ENCODE measurements at regions not wholly inside any gene's neighbourhood (a gene's known extent, or its start where the extent isn't known, plus 50 kb on each side); places are given as distances from the start of the nearest gene placed in this dataset.

DNA sequence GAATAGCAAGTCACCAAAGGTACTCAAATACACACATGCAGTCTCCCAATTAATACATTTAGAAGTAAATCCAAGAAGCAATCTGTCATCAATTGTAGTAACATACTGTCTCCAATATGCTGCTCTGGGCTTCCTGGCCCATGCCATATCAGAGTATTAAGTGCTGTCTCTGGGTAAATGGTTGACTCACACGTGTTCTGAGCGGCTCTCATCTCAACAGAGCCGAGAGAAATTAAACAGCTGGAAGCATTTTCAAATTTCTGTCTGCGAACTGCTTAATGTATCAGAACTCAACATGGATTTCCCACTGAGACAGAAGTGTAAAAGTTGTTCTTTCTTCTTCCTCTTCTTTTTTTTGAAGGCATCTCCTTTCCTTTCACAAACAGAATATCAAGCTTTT, 247.3 kb upstream of the TAS2R1 start:
- WGBS: 73% methylated on average over 4 of the region's 4 CpGs
- Histone ChIP-seq H3K4me1 (ENCODE audit: control insufficient read depth in 4 of 4, insufficient read depth in 4 of 4, low read length in 3 of 4) (no peaks in the 10 kb centered on the region), H3K36me3 (ENCODE audit: control insufficient read depth in 4 of 4, insufficient read depth in 3 of 4, low read depth in 1 of 4, low read length in 3 of 4) (no peaks in the 10 kb centered on the region), H3K4me3 (ENCODE audit: low read depth in 1 of 3, low read length in 3 of 3) (no peak overlapping the region), H3K27ac (ENCODE audit: low read depth in 1 of 2, low read length in 2 of 2) (no peak overlapping the region), H3K9ac (ENCODE audit: low read depth in 1 of 2, low read length in 2 of 2) (no peak overlapping the region), H3K27me3 (ENCODE audit: control insufficient read depth in 4 of 4, insufficient read depth in 4 of 4, low read length in 3 of 4) (no peaks in the 10 kb centered on the region), H3K9me3 (ENCODE audit: control insufficient read depth in 4 of 4, low read length in 3 of 4) (peaks cover 0 to 3% (median 0%) of the 10 kb centered on the region in 4 donors)
- no peak for TF ChIP-seq JUND (IDR thresholded peaks at IDR 0.05)
- no peak for TF ChIP-seq HNF4A (conservative IDR thresholded peaks at IDR 0.05)
- no peak for TF ChIP-seq RXRA (IDR thresholded peaks at IDR 0.05)
- TF ChIP-seq, protein P1, sequence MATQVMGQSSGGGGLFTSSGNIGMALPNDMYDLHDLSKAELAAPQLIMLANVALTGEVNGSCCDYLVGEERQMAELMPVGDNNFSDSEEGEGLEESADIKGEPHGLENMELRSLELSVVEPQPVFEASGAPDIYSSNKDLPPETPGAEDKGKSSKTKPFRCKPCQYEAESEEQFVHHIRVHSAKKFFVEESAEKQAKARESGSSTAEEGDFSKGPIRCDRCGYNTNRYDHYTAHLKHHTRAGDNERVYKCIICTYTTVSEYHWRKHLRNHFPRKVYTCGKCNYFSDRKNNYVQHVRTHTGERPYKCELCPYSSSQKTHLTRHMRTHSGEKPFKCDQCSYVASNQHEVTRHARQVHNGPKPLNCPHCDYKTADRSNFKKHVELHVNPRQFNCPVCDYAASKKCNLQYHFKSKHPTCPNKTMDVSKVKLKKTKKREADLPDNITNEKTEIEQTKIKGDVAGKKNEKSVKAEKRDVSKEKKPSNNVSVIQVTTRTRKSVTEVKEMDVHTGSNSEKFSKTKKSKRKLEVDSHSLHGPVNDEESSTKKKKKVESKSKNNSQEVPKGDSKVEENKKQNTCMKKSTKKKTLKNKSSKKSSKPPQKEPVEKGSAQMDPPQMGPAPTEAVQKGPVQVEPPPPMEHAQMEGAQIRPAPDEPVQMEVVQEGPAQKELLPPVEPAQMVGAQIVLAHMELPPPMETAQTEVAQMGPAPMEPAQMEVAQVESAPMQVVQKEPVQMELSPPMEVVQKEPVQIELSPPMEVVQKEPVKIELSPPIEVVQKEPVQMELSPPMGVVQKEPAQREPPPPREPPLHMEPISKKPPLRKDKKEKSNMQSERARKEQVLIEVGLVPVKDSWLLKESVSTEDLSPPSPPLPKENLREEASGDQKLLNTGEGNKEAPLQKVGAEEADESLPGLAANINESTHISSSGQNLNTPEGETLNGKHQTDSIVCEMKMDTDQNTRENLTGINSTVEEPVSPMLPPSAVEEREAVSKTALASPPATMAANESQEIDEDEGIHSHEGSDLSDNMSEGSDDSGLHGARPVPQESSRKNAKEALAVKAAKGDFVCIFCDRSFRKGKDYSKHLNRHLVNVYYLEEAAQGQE (IDR thresholded peaks at IDR 0.05): no peak
- TF ChIP-seq HNF4G (IDR thresholded peaks at IDR 0.05): no peak
- no peak for TF ChIP-seq TAF1 (conservative IDR thresholded peaks at IDR 0.05)
- no peak for TF ChIP-seq YY1 (IDR thresholded peaks at IDR 0.05)
- TF ChIP-seq NR2F2 (IDR thresholded peaks at IDR 0.05): no peak
- TF ChIP-seq EGR1 (IDR thresholded peaks at IDR 0.05; ENCODE audit: low read depth in 2 of 2): no peak
- TF ChIP-seq, protein P2, sequence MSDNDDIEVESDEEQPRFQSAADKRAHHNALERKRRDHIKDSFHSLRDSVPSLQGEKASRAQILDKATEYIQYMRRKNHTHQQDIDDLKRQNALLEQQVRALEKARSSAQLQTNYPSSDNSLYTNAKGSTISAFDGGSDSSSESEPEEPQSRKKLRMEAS (IDR thresholded peaks at IDR 0.05): no peak
- DNase-seq (ENCODE audit: low spot score): no peak

DNA sequence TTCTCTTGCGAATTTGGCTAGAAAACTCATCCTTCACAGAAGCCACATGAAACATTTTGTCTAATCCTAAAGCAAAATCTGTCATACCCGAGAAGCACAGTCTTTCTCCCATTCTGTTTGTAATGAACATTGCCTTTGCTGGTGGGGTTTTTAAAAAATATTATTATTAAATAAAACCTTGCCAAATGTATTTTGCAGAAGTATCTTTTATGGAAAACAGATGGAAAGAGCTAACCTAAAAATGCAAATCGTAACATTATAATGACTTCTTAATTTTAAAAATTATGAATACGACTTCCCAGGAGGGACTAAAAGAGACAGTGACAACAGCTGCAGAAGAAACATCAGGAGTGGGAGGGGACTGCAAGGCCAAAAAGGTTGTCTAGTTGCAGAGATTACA, 246.3 kb upstream of the TAS2R1 start:
- no peak overlapping the region for H3K9ac ChIP-seq (ENCODE audit: low read depth in 1 of 2, low read length in 2 of 2)
- 86% methylated on average over 4 of the region's 4 CpGs for WGBS
- H3K36me3 ChIP-seq (ENCODE audit: control insufficient read depth in 4 of 4, insufficient read depth in 3 of 4, low read depth in 1 of 4, low read length in 3 of 4): no peaks in the 10 kb centered on the region
- no peak overlapping the region for H3K27ac ChIP-seq (ENCODE audit: low read depth in 1 of 2, low read length in 2 of 2)
- peaks cover 0 to 3% (median 0%) of the 10 kb centered on the region in 4 donors for H3K9me3 ChIP-seq (ENCODE audit: control insufficient read depth in 4 of 4, low read length in 3 of 4)
- no peaks in the 10 kb centered on the region for H3K27me3 ChIP-seq (ENCODE audit: control insufficient read depth in 4 of 4, insufficient read depth in 4 of 4, low read length in 3 of 4)
- no peak for DNase-seq (ENCODE audit: low spot score)
- TF ChIP-seq GABPA (IDR thresholded peaks at IDR 0.05 in 1 of 2, conservative IDR thresholded peaks at IDR 0.05 in 1 of 2): no peak
- no peak for TF ChIP-seq HNF4G (IDR thresholded peaks at IDR 0.05)
- TF ChIP-seq, protein P2 (IDR thresholded peaks at IDR 0.05): no peak
- TF ChIP-seq, protein P3, sequence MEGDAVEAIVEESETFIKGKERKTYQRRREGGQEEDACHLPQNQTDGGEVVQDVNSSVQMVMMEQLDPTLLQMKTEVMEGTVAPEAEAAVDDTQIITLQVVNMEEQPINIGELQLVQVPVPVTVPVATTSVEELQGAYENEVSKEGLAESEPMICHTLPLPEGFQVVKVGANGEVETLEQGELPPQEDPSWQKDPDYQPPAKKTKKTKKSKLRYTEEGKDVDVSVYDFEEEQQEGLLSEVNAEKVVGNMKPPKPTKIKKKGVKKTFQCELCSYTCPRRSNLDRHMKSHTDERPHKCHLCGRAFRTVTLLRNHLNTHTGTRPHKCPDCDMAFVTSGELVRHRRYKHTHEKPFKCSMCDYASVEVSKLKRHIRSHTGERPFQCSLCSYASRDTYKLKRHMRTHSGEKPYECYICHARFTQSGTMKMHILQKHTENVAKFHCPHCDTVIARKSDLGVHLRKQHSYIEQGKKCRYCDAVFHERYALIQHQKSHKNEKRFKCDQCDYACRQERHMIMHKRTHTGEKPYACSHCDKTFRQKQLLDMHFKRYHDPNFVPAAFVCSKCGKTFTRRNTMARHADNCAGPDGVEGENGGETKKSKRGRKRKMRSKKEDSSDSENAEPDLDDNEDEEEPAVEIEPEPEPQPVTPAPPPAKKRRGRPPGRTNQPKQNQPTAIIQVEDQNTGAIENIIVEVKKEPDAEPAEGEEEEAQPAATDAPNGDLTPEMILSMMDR (IDR thresholded peaks at IDR 0.05; ENCODE audit: low read depth, low read length, missing input control): no peak
- TF ChIP-seq NR2F2 (IDR thresholded peaks at IDR 0.05): no peak
- TF ChIP-seq, protein P4, sequence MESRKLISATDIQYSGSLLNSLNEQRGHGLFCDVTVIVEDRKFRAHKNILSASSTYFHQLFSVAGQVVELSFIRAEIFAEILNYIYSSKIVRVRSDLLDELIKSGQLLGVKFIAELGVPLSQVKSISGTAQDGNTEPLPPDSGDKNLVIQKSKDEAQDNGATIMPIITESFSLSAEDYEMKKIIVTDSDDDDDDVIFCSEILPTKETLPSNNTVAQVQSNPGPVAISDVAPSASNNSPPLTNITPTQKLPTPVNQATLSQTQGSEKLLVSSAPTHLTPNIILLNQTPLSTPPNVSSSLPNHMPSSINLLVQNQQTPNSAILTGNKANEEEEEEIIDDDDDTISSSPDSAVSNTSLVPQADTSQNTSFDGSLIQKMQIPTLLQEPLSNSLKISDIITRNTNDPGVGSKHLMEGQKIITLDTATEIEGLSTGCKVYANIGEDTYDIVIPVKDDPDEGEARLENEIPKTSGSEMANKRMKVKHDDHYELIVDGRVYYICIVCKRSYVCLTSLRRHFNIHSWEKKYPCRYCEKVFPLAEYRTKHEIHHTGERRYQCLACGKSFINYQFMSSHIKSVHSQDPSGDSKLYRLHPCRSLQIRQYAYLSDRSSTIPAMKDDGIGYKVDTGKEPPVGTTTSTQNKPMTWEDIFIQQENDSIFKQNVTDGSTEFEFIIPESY (IDR thresholded peaks at IDR 0.05): no peak
- TF ChIP-seq RXRA (IDR thresholded peaks at IDR 0.05): no peak
- no peak for TF ChIP-seq JUND (IDR thresholded peaks at IDR 0.05)
- no peak for TF ChIP-seq HNF4A (conservative IDR thresholded peaks at IDR 0.05)
- no peak for TF ChIP-seq EGR1 (IDR thresholded peaks at IDR 0.05; ENCODE audit: low read depth in 2 of 2)
- TF ChIP-seq, protein P1 (IDR thresholded peaks at IDR 0.05): no peak
- no peak for TF ChIP-seq YY1 (IDR thresholded peaks at IDR 0.05)
- no peak for TF ChIP-seq RAD21 (IDR thresholded peaks at IDR 0.05)
- no peak for TF ChIP-seq TAF1 (conservative IDR thresholded peaks at IDR 0.05)
- TF ChIP-seq SP1 (IDR thresholded peaks at IDR 0.05): no peak
- TF ChIP-seq, protein P5, sequence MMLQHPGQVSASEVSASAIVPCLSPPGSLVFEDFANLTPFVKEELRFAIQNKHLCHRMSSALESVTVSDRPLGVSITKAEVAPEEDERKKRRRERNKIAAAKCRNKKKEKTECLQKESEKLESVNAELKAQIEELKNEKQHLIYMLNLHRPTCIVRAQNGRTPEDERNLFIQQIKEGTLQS (IDR thresholded peaks at IDR 0.05): no peak
- TF ChIP-seq FOXA1 (IDR thresholded peaks at IDR 0.05): no peak
- no peak for TF ChIP-seq FOXA2 (IDR thresholded peaks at IDR 0.05)
- H3K4me1 ChIP-seq (ENCODE audit: control insufficient read depth in 4 of 4, insufficient read depth in 4 of 4, low read length in 3 of 4): no peaks in the 10 kb centered on the region
- no peak overlapping the region for H3K4me3 ChIP-seq (ENCODE audit: low read depth in 1 of 3, low read length in 3 of 3)
